GM21619 (cell line): ENCODE measurements at regions not wholly inside any gene's neighbourhood (a gene's known extent, or its start where the extent isn't known, plus 50 kb on each side); places are given as distances from the start of the nearest gene placed in this dataset.

Experiments used
- ATAC-seq: cut with Tn5 transposase; IDR thresholded peaks from one replicate; pipeline ENCODE4 v1.9.1; 2021; ENCODE audit not compliant: unreplicated experiment

DNA sequence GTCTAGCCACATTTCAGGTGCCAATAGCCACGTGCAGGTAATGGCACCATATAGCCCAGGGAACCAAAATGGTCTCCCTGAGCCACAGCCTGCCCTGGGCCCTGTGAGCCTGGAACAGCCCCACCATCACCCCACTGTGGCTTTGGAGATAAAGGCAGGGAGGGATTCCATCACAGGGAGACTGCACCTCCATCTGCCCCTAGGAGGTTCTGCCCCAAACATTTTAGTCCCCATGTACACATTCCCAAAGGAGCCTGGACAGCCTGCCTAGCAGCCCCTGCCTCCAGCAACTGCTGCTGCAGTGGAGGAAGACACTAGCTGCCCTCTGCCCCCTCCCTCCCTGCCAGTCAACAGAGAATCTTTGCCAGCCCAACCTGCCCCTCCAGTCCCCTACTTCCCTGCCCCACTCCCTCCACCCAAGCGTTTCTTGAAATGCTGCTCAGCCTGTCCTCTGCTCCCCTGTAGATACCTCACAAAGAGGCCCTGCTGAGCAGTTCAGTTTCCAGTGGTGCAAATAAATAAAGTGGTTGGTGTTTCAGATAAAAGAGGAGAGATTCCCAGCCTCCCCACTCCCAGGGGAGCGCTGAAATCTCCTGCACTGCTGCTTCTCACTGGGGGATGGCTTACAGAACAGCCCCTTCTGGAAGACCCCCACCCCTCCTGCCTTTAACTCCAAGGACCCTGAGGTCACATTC lies 921.8 kb downstream of the UQCRFS1 start:
- no peak for ATAC-seq

- no peak for ATAC-seq
These were observed 923.5 kb downstream of the UQCRFS1 start for GRCh38 chr19:28289295-28290063.

- ATAC-seq = no peak
These were observed 924.2 kb downstream of the UQCRFS1 start for GRCh38 chr19:28288572-28289264.

DNA sequence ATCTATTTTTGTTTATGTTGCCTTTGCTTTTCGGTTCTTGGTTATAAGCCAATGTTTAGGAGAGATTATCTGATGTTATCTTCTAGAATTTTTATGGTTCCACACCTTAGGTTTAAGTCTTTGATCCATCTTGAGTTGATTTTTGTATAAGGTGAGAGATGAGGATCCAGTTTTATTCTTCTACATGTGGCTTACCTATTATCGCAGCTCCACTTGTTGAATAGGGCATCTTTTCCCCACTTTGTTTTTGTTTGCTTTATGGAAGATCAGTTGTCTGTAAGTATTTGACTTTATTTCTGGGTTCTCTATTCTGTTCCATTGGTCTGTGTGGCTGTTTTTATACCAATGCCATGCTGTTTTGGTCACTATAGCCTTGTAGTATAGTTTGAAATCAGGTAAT lies 927.0 kb downstream of the UQCRFS1 start:
- no peak for ATAC-seq

- no peak for ATAC-seq
These were observed 927.9 kb downstream of the UQCRFS1 start for GRCh38 chr19:28285078-28285477.

DNA sequence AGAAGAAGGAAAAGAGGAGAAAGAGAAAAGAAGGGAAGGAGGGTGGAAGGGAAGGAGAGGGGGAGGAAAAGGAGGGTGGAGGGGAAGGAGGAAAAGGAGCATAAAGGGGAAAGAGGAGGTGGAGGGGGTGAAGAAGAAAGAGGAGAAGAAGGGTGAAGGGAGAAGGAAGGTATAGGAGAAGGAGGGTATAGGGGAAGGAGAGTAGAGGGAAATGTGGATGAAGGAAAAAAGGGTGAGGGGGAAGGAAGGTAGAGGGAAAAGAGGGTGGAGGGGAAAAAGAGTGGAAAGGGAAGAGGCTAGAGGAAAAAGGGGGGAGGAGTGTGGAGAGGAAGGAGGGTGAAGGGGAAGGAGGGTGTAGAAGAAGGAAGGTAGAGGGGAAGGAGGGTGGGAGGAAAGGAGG lies 928.6 kb downstream of the UQCRFS1 start:
- no peak for ATAC-seq

DNA sequence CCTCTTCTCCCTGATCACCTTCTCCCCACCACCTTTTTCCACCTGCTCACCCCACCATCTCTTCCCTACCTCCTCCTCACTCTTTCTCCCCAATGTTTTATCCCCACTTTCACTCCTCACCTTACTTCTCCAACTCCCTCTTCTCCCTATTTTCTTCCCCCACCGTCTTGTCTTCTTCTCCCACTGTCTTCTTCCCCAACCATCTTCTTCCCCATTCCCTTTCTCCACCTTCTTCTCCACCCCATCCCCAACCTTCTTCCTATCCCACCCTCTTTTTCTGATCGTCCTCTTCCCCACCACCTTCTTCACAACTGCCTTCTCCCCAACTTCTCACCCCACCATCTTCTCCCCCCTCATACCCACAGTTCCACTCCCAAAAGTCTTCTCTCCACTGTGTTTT lies 929.4 kb downstream of the UQCRFS1 start:
- no peak for ATAC-seq

DNA sequence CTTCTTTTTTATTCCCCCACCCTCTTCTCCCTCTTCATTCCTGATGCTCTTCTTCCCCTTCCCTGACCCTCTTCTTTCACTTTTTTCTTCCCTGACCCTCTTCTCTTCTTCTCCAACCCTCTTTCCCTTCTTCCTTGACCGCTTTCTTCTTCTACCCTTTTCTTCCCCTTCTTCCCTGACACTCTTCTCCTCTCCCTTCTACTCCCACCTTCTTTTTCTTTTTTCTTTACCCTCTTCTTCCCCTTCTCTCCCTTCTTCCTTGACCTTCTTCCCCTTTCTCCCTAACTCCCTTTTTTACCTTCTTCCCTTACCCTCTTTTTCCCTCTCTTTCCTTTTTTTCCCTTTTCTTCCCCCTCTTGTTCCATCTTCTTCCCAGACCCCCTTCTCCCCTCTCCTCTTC lies 931.3 kb downstream of the UQCRFS1 start:
- no peak for ATAC-seq

DNA sequence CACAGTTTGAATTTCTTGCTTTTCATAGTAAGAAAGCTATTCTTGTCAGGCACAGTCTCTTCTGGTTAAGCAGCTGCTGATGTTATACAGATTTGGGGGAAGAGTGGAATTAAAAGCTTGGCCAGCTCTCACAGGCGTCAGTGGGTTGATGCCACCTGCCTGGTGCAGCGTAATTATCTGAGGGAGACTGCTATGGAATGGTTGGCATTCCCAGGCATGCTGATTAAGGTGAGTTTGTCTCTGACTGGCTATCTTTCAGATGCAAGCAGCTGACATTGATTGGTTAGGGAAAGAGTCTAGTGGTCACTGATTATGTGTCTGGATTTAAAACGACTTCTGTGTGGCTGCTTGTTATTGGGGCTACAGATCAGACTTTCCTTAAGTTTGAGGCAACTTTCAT lies 948.4 kb downstream of the UQCRFS1 start:
- ATAC-seq = no peak

DNA sequence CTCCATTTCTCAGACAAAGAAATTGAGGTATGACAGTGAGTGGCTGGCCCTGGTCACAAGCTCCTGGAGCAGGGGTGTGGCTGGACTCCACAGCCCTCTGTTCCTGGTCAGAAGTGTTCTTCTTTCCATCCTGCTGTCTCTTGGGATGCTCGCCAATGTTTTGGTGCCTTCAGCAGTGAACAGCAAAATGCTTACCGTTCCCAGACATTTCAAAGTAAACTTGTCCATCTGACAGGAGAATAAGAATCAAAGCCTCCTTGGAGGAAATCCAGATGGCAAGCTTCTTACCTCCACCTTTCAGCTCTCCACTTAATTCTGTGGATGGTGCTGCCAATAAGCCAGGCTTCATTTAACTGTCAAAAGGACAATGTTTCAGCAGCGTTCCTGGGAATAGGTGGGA lies 954.1 kb downstream of the UQCRFS1 start:
- no peak for ATAC-seq

DNA sequence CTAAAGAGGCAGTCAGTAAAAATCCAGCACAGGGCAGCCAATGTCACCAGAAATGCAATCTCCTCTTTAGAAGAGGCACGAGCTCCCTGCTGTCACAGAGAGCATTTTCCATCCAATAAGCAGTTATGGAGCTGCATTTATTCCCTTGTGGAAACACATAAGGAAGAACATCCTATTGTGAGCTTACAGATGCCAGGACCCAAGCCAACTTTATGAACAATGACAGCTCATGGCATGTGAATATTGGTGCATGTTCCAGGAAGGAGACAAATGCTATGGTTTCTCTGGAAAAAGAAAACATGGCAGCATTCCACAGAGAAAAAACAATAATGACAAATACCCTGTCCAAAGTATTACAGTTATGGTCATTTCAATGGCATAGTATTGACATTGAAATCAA lies 955.6 kb downstream of the UQCRFS1 start:
- ATAC-seq = no peak

- ATAC-seq = no peak
These were observed 965.7 kb downstream of the UQCRFS1 start for GRCh38 chr19:28247243-28247642.

DNA sequence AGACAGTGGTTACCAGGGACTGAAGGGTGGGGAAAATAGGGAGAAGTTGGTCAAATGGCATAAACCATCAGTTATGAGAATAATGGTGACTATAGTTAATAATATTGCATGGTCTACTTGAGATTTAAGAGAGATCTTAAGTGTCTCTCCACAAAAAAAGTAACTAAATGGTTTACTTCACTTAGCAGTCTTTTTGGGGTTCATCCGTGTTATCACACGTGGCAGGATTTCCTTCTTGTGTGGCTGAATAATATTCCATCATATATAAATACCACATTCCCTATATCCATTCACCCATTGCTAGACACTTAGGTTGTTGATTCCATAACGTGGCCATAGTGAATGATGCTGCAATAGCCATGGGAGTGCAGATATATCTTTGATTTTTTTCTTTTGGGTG lies 967.0 kb downstream of the UQCRFS1 start:
- ATAC-seq = no peak

DNA sequence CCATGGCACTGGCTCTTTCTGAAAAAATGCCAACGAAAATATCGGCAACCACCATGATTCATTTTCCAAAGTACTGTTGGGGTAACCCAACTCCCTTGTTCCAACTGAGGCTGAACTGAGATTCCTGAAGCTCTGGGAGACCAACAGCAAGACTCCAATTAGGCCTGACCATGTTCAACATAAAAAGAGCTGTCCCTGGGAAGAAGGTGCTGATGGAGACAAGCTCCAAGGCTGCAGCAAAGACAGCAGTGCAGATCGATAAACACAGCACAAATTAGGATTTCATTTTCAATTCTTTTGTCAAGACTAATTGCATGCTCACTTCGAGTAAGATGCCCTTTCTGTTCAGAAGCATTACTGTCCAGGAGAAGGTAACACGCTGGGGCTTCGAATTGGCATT lies 968.0 kb downstream of the UQCRFS1 start:
- no peak for ATAC-seq

DNA sequence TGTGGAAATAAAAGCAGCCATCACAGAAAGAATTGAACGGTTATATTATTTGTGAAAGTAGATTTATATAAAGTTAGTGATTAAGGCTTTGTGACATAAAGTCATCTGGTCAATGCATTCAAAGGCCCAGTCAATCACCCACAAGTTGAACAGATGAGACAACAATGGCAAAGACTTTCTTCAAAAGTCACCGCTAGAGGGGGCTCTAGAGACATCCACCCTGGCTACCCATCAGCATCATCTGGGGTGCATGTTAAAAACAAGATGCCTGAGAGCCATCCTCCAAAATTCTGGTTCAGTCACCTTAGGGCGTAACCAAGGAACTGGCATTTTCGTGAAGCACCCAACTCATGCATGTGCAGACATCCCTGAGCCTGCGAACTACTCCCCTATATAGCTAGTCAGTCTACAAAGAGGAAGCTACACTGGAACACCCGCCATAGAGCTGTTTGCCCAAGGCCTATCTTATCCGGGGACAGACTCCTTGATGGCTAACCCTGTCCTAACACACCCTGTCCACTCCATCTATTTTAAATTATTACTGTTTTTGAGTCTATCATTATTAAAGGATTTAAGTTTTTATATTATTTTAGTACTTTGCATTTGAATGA lies 970.5 kb downstream of the UQCRFS1 start:
- no peak for ATAC-seq

DNA sequence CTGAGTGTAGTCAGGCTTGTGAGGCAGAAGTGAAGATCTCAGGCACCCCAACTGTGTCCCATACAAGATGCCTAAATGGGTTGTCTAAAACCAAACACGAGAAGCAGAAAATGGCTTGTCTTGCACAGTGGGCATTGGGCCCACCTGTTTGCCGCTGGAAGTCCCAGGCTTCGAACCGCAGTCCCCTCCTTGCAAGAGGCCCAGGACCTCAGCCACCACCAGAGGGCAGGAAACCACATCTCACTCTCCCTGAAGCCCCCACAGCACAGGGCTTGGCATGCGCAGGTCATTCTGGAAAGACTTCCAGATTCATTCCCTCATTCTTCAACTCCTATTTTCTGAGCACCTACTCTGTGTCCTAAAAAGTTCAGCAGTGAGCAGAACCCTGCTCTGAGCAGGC lies 973.7 kb downstream of the UQCRFS1 start:
- ATAC-seq = no peak

DNA sequence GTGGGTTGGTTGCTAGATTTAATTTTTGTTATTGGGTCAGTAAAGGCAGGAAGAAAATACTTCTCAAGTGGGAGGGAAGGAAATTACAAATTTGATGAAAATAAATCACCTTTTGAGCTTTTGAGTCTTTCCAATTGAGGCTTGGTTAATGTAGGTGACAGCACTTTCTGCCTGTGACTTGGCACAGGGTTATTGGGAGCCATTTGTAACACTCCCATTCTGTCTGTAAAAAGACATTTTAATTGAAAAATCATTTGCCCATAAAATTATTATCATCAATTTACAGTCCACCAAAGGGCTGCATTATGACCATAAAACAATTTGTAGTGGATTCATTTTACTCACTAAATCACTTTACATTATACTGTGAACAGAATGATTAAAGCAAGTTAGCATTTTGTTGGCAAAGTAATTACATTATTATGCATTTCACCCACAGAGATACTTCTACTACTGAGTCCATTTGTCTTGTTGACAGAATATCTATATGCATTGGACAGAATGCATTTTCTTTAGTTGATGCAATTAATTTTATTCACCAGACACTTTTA lies 974.6 kb downstream of the UQCRFS1 start:
- ATAC-seq = no peak

DNA sequence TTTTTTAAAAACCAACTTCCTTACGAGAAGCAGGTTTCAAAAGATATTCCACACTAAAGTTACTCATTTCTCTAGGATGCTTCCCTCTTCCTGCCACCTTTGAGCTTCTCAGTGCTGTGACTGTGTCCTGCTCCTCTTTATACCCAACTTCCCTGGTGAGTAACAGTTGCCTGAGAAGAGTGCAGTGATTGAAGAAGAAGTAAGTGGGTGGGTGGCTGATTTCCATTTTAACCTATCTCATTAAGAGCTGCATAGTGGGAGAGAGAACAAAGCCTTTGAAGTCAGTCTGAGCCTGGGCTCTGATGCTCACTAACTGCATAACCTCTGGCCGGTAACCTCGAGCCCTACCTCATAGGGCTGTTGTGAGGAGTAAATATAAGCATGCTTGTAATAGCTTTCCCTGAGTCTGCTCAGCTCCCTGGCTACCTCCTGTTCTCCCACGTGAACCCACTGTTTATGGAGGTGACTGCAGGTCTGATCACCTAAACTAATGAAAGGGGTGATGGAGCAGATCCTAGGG lies 977.3 kb downstream of the UQCRFS1 start:
- no peak for ATAC-seq

GRCh38 chr19:28234637-28235036 lies 978.3 kb downstream of the UQCRFS1 start:
- no peak for ATAC-seq

DNA sequence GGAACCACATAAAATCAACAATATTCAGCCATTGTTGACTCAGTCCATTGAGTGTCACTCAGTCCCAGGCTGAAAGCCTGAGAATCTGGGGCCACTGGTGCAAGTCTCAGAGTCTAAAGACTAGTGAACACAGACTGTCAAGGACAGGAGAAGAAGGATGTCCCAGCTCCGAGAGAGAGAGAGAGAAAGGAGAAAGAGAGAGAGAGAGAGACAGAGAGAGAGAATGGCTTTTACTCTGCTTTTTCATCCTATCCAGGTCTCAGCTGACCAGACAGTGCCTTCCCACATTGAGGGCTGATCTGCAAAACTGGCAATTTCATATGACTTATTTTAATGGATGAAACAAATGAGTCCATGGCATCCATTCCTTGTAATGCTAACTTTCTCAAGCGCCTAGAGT lies 984.1 kb downstream of the UQCRFS1 start:
- ATAC-seq = no peak

GRCh38 chr19:28224441-28224840 lies 988.5 kb downstream of the UQCRFS1 start:
- ATAC-seq = no peak
